ENCODE measurements at regions not wholly inside any gene's neighbourhood (a gene's known extent, or its start where the extent isn't known, plus 50 kb on each side); places are given as distances from the start of the nearest gene placed in this dataset.
"Not testable (repeated sequence)": the region's sequence is repeated elsewhere in the genome, so short reads cannot be mapped to it uniquely, and the experiment has no call there.

DNA sequence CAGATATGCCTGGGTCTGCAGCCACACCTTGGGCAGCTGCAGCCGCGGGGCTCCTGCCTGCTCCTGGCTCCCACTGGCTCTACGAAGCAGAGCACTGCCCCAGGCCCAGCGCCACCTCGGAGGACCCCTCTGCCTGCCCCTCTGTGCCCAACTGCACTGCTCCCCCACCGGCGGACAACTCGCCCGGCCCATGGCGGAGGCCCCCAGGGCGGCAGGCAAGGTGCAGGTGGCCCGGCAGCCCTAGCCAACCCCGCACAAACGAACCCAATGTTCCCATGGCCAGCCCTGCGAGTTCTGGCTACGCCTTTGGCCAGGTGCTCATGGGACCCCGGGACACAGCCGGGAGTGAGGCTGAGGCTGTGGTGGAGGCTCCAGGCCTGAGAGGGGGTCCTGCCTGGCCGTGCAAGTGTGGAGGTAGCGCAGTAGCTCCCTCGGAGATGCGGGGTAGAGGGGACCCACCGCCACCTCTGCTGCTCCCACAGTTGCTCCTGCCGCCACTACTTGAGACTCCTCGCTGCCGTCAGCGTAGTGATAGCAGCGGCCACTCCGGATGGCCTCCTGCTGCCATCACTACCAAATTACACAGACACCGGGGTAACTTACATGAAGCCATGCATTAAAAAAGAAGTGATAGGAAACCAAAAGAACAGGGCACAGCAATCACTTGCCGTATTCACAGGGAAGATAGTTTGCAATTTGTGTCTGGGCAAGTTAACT, 97.3 kb upstream of the SP4 start:
- no peak for DNase-seq

DNA sequence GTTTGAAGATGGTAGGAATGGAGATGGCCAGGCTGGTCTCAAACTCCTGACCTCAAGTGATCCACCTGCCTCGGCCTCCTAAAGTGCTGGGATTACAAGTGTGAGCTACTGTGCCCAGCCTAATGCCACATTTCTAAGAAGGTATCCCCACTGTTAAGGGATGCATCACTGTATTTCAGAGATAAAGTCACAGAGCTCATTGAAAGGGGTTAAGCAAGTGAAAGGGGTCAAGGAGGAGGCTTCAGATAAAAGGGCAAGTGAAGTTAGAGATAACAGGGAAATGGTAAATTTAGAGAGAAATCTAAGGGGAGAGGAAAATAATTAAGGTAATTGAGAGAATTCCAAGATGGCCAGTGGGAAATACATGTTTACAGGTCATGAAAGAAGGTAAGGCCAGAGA, 93.0 kb upstream of the SP4 start:
- DNase-seq: no peak

- DNase-seq: no peak
These were observed 91.1 kb upstream of the SP4 start for GRCh38 chr7:21336743-21337142.

DNA sequence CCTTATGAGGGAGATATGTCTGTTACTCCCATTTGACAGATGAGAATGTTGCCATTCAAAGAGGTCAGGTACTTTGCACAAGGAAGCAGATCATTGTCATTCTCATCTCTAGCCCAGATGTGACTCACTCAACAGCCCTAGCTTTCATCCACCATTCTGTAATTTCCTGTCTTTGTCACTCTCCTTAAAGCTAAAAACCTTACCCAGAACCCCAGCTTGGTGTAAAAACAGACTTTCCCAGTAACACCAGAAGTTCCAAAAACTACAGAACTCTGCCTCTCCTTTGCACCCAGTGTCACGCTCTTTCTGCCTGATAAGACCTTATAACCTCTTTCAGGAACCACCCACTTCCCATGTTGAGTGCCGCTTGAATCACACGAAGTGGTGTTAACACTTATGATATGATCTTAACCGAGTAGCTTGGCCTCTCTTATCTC, 89.1 kb upstream of the SP4 start:
- DNase-seq: peak; percentile 32 to 62

GRCh38 chr7:21344900-21345299, 83.0 kb upstream of the SP4 start:
- DNase-seq: not testable (repeated sequence)

DNA sequence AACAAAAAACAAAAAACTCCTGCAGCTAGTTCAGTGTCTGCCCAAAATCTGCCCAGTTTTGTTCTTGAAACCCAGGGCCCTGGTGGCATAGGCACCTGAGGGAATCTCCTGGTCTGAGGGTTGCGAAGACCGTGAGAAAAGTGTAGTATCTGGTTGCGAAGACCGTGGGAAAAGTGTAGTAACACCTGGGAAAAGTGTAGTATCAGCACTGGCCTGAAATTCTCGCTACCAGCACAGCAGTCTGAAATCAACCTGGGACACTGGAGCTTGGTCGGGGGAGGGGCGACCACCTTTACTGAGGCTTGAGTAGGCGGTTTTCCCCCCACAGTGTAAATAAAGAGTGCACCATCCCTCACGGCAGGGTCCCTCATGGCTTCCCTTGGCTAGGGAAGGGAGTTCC, 82.5 kb upstream of the SP4 start:
- no peak for DNase-seq

GRCh38 chr7:21346297-21346696, 81.6 kb upstream of the SP4 start:
- no peak for DNase-seq

GRCh38 chr7:21352540-21353387, 75.1 kb upstream of the SP4 start:
- peak; percentile 56 to 83 for DNase-seq

GRCh38 chr7:21353388-21353780, 74.5 kb upstream of the SP4 start:
- DNase-seq: no peak

- no peak for DNase-seq
These were observed 73.6 kb upstream of the SP4 start for GRCh38 chr7:21354284-21354683.

GRCh38 chr7:21355406-21355874, 72.4 kb upstream of the SP4 start:
- DNase-seq: peak; percentile 72 to 84

DNA sequence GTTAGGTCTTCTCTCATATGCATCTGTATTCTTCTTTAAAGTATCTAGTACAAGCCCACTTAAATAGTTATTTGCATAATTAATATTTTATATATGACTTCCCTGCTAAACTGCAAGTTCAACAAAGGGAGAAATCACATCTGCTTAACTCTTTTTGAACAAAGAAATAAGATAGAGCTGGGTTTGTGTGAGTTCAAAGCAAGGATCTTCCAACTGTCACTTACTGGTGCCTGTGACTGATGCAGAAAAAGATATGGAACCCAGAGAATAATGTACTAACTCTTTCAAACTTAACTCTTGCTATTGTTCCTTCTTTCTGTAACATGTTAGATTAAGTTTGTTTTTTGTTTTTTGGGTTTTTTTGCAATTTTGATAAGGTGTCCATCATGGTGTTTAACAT, 71.3 kb upstream of the SP4 start:
- DNase-seq: no peak

- DNase-seq: no peak
These were observed 70.5 kb upstream of the SP4 start for GRCh38 chr7:21357151-21358097.

- DNase-seq: no peak
These were observed 69.2 kb upstream of the SP4 start for GRCh38 chr7:21358648-21359047.

DNA sequence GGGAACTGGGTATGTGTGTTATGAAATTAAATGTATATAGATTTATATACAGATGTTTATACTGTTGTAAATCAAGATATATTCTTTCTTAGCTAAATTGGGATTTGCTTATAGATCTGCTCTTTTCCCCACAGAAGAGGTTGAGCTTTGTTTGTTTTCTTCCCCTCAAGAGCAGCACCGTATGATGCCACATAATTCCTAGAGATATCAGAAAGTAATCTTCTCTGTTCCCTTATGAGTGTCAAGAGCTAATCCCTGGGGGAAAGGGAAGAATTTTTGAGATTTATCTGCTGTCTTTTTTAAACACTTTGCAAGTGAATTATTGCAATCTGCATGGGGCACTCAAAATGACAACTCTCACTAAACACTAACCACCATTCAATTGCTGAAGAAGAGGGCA, 68.7 kb upstream of the SP4 start:
- no peak for DNase-seq

- no peak for DNase-seq
These were observed 66.3 kb upstream of the SP4 start for GRCh38 chr7:21361413-21362125.

DNA sequence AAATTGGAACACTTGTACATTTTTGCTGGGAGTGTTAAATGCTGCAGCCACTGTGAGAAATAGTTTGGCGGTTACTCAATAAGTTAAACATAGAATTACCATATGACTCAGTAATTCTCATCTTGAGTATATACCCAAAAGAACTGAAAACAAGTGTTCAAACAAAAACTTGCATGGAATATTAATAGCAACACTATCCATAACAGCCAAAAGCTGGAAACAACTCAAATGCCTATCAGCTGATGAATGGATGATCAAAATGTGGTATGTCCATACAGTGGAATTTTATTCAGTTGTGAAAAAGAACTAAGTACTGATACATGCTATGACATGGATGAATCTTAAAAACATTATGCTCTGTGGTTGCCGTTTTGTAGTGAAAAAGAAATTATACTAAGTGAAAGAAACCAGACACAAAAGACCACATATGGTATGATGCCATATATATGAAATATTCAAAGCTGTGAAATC, 63.0 kb upstream of the SP4 start:
- no peak for DNase-seq

GRCh38 chr7:21365866-21366624, 61.8 kb upstream of the SP4 start:
- DNase-seq: no peak

DNA sequence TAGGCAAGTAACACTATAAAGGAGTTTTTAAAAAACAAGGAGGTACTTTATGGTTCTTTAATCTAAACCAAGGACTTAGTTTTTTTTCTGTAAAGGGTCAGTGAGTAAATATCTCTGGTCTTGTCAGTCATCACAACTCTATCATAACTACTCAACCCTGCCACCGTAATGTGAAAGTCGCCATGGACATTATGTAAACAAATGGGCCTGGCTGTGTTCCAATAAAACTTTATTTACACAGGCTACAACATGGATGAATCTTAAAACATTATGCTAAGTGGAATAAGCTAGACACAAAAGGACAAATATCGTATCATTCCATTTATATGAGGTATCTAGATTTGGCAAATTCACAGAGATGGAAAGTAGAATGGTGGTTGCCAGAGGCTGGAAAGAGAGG, 60.8 kb upstream of the SP4 start:
- no peak for DNase-seq

GRCh38 chr7:21367537-21367936, 60.3 kb upstream of the SP4 start:
- no peak for DNase-seq

DNA sequence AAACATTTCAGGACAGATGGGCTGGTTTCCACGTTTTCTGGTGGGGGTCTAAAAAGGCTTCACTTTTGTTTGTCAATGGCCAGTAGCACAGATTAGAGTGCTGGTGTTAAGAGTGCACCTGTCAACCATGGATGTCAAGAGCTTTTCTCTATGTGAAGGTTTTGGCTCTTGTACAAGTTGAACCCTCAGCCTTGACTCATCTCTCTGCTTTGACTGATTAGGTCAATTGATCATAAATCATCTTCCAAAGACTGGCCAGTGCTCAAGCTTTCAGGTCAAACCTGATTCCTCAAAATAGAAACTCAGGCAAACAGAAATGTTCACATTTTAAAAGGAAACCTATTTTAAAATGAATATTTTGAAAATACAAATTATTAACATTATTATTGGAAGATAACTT, 59.6 kb upstream of the SP4 start:
- DNase-seq: no peak
